OCI-LY3 (cell line): ENCODE measurements at regions not wholly inside any gene's neighbourhood (a gene's known extent, or its start where the extent isn't known, plus 50 kb on each side); places are given as distances from the start of the nearest gene placed in this dataset.

ENCODE experiments used
- H2AFZ ChIP-seq: fragments of 200-600, 300-600 bp; shearing (Covaris generic); 2 replicates; pipeline ENCODE4 v1.6.0; 2014; ENCODE audit warnings: antibody characterized with exemption, low read depth, low read length
- H3K27ac ChIP-seq: fragments of 200-600, 300-600 bp; sonication (generic); 2 replicates; pipeline ENCODE4 v1.5.1; 2014; ENCODE audit warnings: mild to moderate bottlenecking, low read length, moderate library complexity, mixed read lengths
- H3K27me3 ChIP-seq: fragments of 200-600, 300-600 bp; sonication (generic); 2 replicates; pipeline ENCODE4 v1.6.1; 2014; ENCODE audit warnings: low read depth, low read length, mixed read lengths
- H3K36me3 ChIP-seq: fragments of 200-600, 300-600 bp; sonication (generic); replicated peaks from 2 replicates; pipeline ENCODE3; 2014; ENCODE audit warnings: low read depth, low read length, mixed read lengths
- H3K4me1 ChIP-seq: fragments of 300-600, 200-600 bp; sonication (generic); 2 replicates; pipeline ENCODE4 v1.6.1; 2014; ENCODE audit warnings: low read length, mixed read lengths
- H3K4me2 ChIP-seq: fragments of 200-600, 300-600 bp; sonication (generic); 2 replicates; pipeline ENCODE4 v1.6.1; 2014; ENCODE audit warnings: low read length, mixed read lengths
- H3K4me3 ChIP-seq: fragments of 300-600, 200-600 bp; sonication (generic); 2 replicates; pipeline ENCODE4 v1.5.1; 2014; ENCODE audit warnings: antibody characterized with exemption, mild to moderate bottlenecking, low read length, moderate library complexity
- H3K79me2 ChIP-seq: fragments of 300-600, 200-600 bp; shearing (Covaris generic); 2 replicates; pipeline ENCODE4 v1.6.1; 2014; ENCODE audit warnings: mild to moderate bottlenecking, low read length, mixed read lengths
- H3K9ac ChIP-seq: fragments of 300-600, 200-600 bp; shearing (Covaris generic); 2 replicates; pipeline ENCODE4 v1.6.0; 2014; ENCODE audit warnings: mild to moderate bottlenecking, low read length, moderate library complexity
- H3K9me3 ChIP-seq: fragments of 200-600, 300-600 bp; shearing (Covaris generic); 2 replicates; pipeline ENCODE4 v1.6.1; 2014; ENCODE audit warnings: low read length, mixed read lengths; ENCODE audit not compliant: insufficient read depth
- H4K20me1 ChIP-seq: fragments of 200-600, 300-600 bp; sonication (generic); 2 replicates; pipeline ENCODE4 v1.6.1; 2016; ENCODE audit warnings: low read length, mixed read lengths; ENCODE audit not compliant: insufficient read depth
- EZH2phosphoT487 ChIP-seq: fragments of 200-600 bp; shearing (Covaris generic); IDR thresholded peaks from 2 replicates; pipeline ENCODE4 v1.6.1; 2018; ENCODE audit warnings: antibody characterized with exemption, mixed run types, low read depth
- TF ChIP-seq, protein P1 (sequence below): fragments of 200-600, 300-600 bp; sonication (generic); IDR thresholded peaks from 2 replicates; pipeline ENCODE4 v1.5.1; 2014; ENCODE audit warnings: antibody characterized with exemption, low read length, low read depth

DNA sequence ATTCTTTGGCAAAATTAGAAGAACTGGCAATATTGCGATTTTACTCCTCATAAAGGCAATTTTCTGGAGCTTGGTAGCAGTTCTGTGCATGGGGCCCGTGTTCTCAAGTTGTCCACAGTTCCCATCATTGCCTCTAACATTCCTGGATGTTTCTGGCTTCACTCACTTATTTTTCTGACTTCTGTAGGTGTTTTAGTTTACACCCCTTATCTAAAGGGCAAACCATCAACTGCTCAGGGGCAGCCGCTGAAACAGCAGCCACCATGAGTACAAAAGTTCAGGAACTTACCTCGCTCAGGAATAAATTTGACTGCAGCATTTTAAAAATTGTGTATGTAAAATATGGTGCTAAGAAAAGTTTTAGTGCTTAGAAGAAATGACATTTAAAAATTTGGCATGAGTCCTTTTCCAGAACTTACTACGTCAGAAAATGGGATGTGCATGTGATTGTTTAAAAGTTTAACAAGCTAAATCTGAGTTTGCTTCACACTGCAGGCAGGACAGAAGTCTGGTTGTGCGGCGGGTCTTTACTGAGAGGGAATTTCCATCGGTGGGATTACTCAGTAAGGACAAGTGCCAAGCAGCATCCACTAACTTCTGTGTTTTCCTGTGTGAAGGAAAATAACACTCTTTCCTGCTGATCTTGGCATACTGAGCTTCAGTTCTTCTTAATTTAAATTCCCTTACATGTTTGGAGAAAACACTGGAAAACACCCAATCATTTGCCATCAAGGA is 261.7 kb downstream of the MAT2B start:
- Histone ChIP-seq H2AFZ (no peak overlapping the region), H3K9me3 (no peaks in the 10 kb centered on the region), H3K4me1 (no peaks in the 10 kb centered on the region), H3K4me3 (no peak overlapping the region), H3K9ac (no peak overlapping the region), H3K27ac (no peak overlapping the region), H3K36me3 (no peaks in the 10 kb centered on the region), H4K20me1 (no peaks in the 10 kb centered on the region), H3K79me2 (no peaks in the 10 kb centered on the region), H3K4me2 (no peak overlapping the region), H3K27me3 (no peaks in the 10 kb centered on the region)
- TF ChIP-seq, protein P1, sequence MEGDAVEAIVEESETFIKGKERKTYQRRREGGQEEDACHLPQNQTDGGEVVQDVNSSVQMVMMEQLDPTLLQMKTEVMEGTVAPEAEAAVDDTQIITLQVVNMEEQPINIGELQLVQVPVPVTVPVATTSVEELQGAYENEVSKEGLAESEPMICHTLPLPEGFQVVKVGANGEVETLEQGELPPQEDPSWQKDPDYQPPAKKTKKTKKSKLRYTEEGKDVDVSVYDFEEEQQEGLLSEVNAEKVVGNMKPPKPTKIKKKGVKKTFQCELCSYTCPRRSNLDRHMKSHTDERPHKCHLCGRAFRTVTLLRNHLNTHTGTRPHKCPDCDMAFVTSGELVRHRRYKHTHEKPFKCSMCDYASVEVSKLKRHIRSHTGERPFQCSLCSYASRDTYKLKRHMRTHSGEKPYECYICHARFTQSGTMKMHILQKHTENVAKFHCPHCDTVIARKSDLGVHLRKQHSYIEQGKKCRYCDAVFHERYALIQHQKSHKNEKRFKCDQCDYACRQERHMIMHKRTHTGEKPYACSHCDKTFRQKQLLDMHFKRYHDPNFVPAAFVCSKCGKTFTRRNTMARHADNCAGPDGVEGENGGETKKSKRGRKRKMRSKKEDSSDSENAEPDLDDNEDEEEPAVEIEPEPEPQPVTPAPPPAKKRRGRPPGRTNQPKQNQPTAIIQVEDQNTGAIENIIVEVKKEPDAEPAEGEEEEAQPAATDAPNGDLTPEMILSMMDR = no peak
- no peak for TF ChIP-seq EZH2phosphoT487

- no peaks in the 10 kb centered on the region for H3K79me2 ChIP-seq
- TF ChIP-seq, protein P1 = no peak
- H3K4me1 ChIP-seq = no peaks in the 10 kb centered on the region
- no peak overlapping the region for H3K27ac ChIP-seq
- no peaks in the 10 kb centered on the region for H3K27me3 ChIP-seq
- no peaks in the 10 kb centered on the region for H3K36me3 ChIP-seq
- no peaks in the 10 kb centered on the region for H4K20me1 ChIP-seq
- H3K4me3 ChIP-seq = no peak overlapping the region
- no peak overlapping the region for H3K9ac ChIP-seq
- H3K4me2 ChIP-seq = no peak overlapping the region
- H2AFZ ChIP-seq = no peak overlapping the region
- H3K9me3 ChIP-seq = no peaks in the 10 kb centered on the region
These were observed 265.2 kb downstream of the MAT2B start for GRCh38 chr5:163770625-163771024.

- no peaks in the 10 kb centered on the region for H3K4me1 ChIP-seq
- H3K27me3 ChIP-seq = no peaks in the 10 kb centered on the region
- H3K4me3 ChIP-seq = no peak overlapping the region
- no peak overlapping the region for H3K4me2 ChIP-seq
- H3K36me3 ChIP-seq = no peaks in the 10 kb centered on the region
- H3K27ac ChIP-seq = no peak overlapping the region
- TF ChIP-seq, protein P1 = no peak
- H3K9me3 ChIP-seq = no peaks in the 10 kb centered on the region
- H2AFZ ChIP-seq = no peak overlapping the region
- no peaks in the 10 kb centered on the region for H4K20me1 ChIP-seq
- no peaks in the 10 kb centered on the region for H3K79me2 ChIP-seq
- H3K9ac ChIP-seq = no peak overlapping the region
These were observed 266.8 kb downstream of the MAT2B start for GRCh38 chr5:163772241-163772640.

- Histone ChIP-seq H3K79me2 (no peaks in the 10 kb centered on the region), H3K27me3 (no peaks in the 10 kb centered on the region), H3K27ac (no peak overlapping the region), H3K4me3 (no peak overlapping the region), H3K4me1 (no peaks in the 10 kb centered on the region), H2AFZ (no peak overlapping the region), H4K20me1 (no peaks in the 10 kb centered on the region), H3K36me3 (no peaks in the 10 kb centered on the region), H3K4me2 (no peak overlapping the region), H3K9me3 (no peaks in the 10 kb centered on the region), H3K9ac (no peak overlapping the region)
- TF ChIP-seq EZH2phosphoT487 = no peak
- TF ChIP-seq, protein P1 = no peak
These were observed 267.2 kb downstream of the MAT2B start for GRCh38 chr5:163772644-163773043.
